Karpas-422 (cell line): ENCODE measurements at regions not wholly inside any gene's neighbourhood (a gene's known extent, or its start where the extent isn't known, plus 50 kb on each side); places are given as distances from the start of the nearest gene placed in this dataset.

Source experiments
- DNase-seq: peaks from one replicate; pipeline ENCODE4 v3.0.0-alpha.2; 2015
- H2AFZ ChIP-seq: fragments of 200-600 bp; sonication (generic); 2 replicates; pipeline ENCODE4 v1.6.1; 2014; ENCODE audit warnings: antibody characterized with exemption, low read length, mixed read lengths
- H3K27ac ChIP-seq: fragments of 200-600 bp; sonication (generic); 2 replicates; pipeline ENCODE4 v1.5.1; 2014; ENCODE audit warnings: mild to moderate bottlenecking, low read length, moderate library complexity
- H3K27me3 ChIP-seq: fragments of 200-600 bp; sonication (generic); 2 replicates; pipeline ENCODE4 v1.6.1; 2014; ENCODE audit warnings: low read length, mixed read lengths
- H3K36me3 ChIP-seq: fragments of 200-600 bp; sonication (generic); 2 replicates; pipeline ENCODE4 v1.6.1; 2014; ENCODE audit warnings: low read length, mixed read lengths; ENCODE audit not compliant: insufficient read depth
- H3K4me1 ChIP-seq: fragments of 200-600 bp; sonication (generic); 2 replicates; pipeline ENCODE4 v1.6.1; 2014; ENCODE audit warnings: mild to moderate bottlenecking, low read length, mixed read lengths
- H3K4me2 ChIP-seq: fragments of 200-600 bp; sonication (generic); 2 replicates; pipeline ENCODE4 v1.6.1; 2014; ENCODE audit warnings: low read length, low read depth, mild to moderate bottlenecking; ENCODE audit not compliant: poor library complexity, severe bottlenecking
- H3K4me3 ChIP-seq: fragments of 200-600 bp; sonication (generic); 2 replicates; pipeline ENCODE4 v1.5.1; 2014; ENCODE audit warnings: mild to moderate bottlenecking, antibody characterized with exemption, low read length, mixed read lengths
- H3K79me2 ChIP-seq: fragments of 200-600 bp; sonication (generic); 2 replicates; pipeline ENCODE4 v1.6.1; 2014; ENCODE audit warnings: mild to moderate bottlenecking, low read length, mixed read lengths
- H3K9ac ChIP-seq: fragments of 200-600 bp; sonication (generic); 2 replicates; pipeline ENCODE4 v1.6.0; 2014; ENCODE audit warnings: low read length
- H3K9me2 ChIP-seq: fragments of 200-600 bp; sonication (generic), shearing (Covaris generic); replicated peaks from 2 replicates; pipeline ENCODE4 v1.6.0; 2014; ENCODE audit warnings: mild to moderate bottlenecking, low read length, moderate library complexity; ENCODE audit not compliant: insufficient read depth
- H3K9me3 ChIP-seq: fragments of 300-700, 200-600 bp; sonication (generic); 2 replicates; pipeline ENCODE4 v1.6.1; 2014; ENCODE audit warnings: low read length, mixed read lengths
- H4K20me1 ChIP-seq: fragments of 200-600 bp; sonication (generic); 2 replicates; pipeline ENCODE4 v1.6.1; 2014; ENCODE audit warnings: mild to moderate bottlenecking, antibody characterized with exemption, low read length, low read depth; ENCODE audit not compliant: insufficient read depth

GRCh38 chr2:145404690-145405089, 884.8 kb upstream of the ZEB2 start:
- DNase-seq = no peak
- H3K4me3 ChIP-seq = no peak overlapping the region
- no peaks in the 10 kb centered on the region for H3K9me2 ChIP-seq
- no peaks in the 10 kb centered on the region for H3K36me3 ChIP-seq
- no peaks in the 10 kb centered on the region for H3K79me2 ChIP-seq
- no peaks in the 10 kb centered on the region for H3K4me1 ChIP-seq
- no peaks in the 10 kb centered on the region for H4K20me1 ChIP-seq
- H3K9me3 ChIP-seq = no peaks in the 10 kb centered on the region
- no peak overlapping the region for H2AFZ ChIP-seq
- no peaks in the 10 kb centered on the region for H3K27me3 ChIP-seq
- H3K4me2 ChIP-seq = no peak overlapping the region
- no peak overlapping the region for H3K9ac ChIP-seq
- H3K27ac ChIP-seq = no peak overlapping the region

- Histone ChIP-seq H3K4me3 (no peak overlapping the region), H3K4me1 (no peaks in the 10 kb centered on the region), H4K20me1 (no peaks in the 10 kb centered on the region), H2AFZ (no peak overlapping the region), H3K9me2 (no peaks in the 10 kb centered on the region), H3K9me3 (no peaks in the 10 kb centered on the region), H3K27me3 (no peaks in the 10 kb centered on the region), H3K4me2 (no peak overlapping the region), H3K9ac (no peak overlapping the region), H3K36me3 (no peaks in the 10 kb centered on the region), H3K79me2 (no peaks in the 10 kb centered on the region), H3K27ac (no peak overlapping the region)
- no peak for DNase-seq
Observed at GRCh38 chr2:145402706-145403277, 882.9 kb upstream of the ZEB2 start.

- H3K9me3 ChIP-seq = no peaks in the 10 kb centered on the region
- no peaks in the 10 kb centered on the region for H3K79me2 ChIP-seq
- no peaks in the 10 kb centered on the region for H3K27me3 ChIP-seq
- H3K4me1 ChIP-seq = no peaks in the 10 kb centered on the region
- no peaks in the 10 kb centered on the region for H3K36me3 ChIP-seq
- H4K20me1 ChIP-seq = no peaks in the 10 kb centered on the region
- no peak overlapping the region for H3K4me3 ChIP-seq
- no peaks in the 10 kb centered on the region for H3K9me2 ChIP-seq
- no peak overlapping the region for H3K9ac ChIP-seq
- H2AFZ ChIP-seq = no peak overlapping the region
- no peak for DNase-seq
- no peak overlapping the region for H3K27ac ChIP-seq
- H3K4me2 ChIP-seq = no peak overlapping the region
Observed at GRCh38 chr2:145399131-145399530, 879.2 kb upstream of the ZEB2 start.

- H3K4me2 ChIP-seq = no peak overlapping the region
- no peak for DNase-seq
- H3K27ac ChIP-seq = no peak overlapping the region
- no peaks in the 10 kb centered on the region for H3K9me2 ChIP-seq
- H3K79me2 ChIP-seq = no peaks in the 10 kb centered on the region
- H3K9ac ChIP-seq = no peak overlapping the region
- H4K20me1 ChIP-seq = no peaks in the 10 kb centered on the region
- no peak overlapping the region for H2AFZ ChIP-seq
- no peaks in the 10 kb centered on the region for H3K4me1 ChIP-seq
- H3K4me3 ChIP-seq = no peak overlapping the region
- H3K27me3 ChIP-seq = no peaks in the 10 kb centered on the region
- H3K9me3 ChIP-seq = no peaks in the 10 kb centered on the region
- H3K36me3 ChIP-seq = no peaks in the 10 kb centered on the region
Observed at GRCh38 chr2:145394181-145394580, 874.3 kb upstream of the ZEB2 start.

- Histone ChIP-seq H3K27me3 (no peaks in the 10 kb centered on the region), H2AFZ (no peak overlapping the region), H3K27ac (no peak overlapping the region), H3K79me2 (no peaks in the 10 kb centered on the region), H3K36me3 (no peaks in the 10 kb centered on the region), H3K4me1 (no peaks in the 10 kb centered on the region), H3K4me3 (no peak overlapping the region), H3K9me3 (no peaks in the 10 kb centered on the region), H3K4me2 (no peak overlapping the region), H3K9me2 (no peaks in the 10 kb centered on the region), H4K20me1 (no peaks in the 10 kb centered on the region), H3K9ac (no peak overlapping the region)
- no peak for DNase-seq
Observed at GRCh38 chr2:145386973-145387372, 867.1 kb upstream of the ZEB2 start.

GRCh38 chr2:145383961-145384360, 864.0 kb upstream of the ZEB2 start:
- Histone ChIP-seq H3K27me3 (no peaks in the 10 kb centered on the region), H3K9me3 (no peaks in the 10 kb centered on the region), H2AFZ (no peak overlapping the region), H3K79me2 (no peaks in the 10 kb centered on the region), H3K4me1 (no peaks in the 10 kb centered on the region), H3K4me2 (no peak overlapping the region), H4K20me1 (no peaks in the 10 kb centered on the region), H3K9me2 (no peaks in the 10 kb centered on the region; the same call in 1 of the 2 replicates), H3K36me3 (no peaks in the 10 kb centered on the region), H3K4me3 (no peak overlapping the region), H3K27ac (no peak overlapping the region), H3K9ac (no peak overlapping the region)
- DNase-seq = no peak

- H3K4me1 ChIP-seq = peaks cover 3% of the 10 kb centered on the region
- no peaks in the 10 kb centered on the region for H3K9me3 ChIP-seq
- no peaks in the 10 kb centered on the region for H3K27me3 ChIP-seq
- no peaks in the 10 kb centered on the region for H3K79me2 ChIP-seq
- no peaks in the 10 kb centered on the region; the same call in 1 of the 2 replicates for H3K9me2 ChIP-seq
- no peaks in the 10 kb centered on the region for H3K36me3 ChIP-seq
- no peak overlapping the region for H3K4me2 ChIP-seq
- H3K4me3 ChIP-seq = no peak overlapping the region
- H3K9ac ChIP-seq = no peak overlapping the region
- H2AFZ ChIP-seq = no peak overlapping the region
- DNase-seq = no peak
- no peak overlapping the region for H3K27ac ChIP-seq
- no peaks in the 10 kb centered on the region for H4K20me1 ChIP-seq
Observed at GRCh38 chr2:145380436-145381017, 860.6 kb upstream of the ZEB2 start.

- Histone ChIP-seq H3K9me2 (no peaks in the 10 kb centered on the region; the same call in 1 of the 2 replicates), H4K20me1 (no peaks in the 10 kb centered on the region), H3K4me1 (peaks cover 3% of the 10 kb centered on the region), H3K79me2 (no peaks in the 10 kb centered on the region), H3K4me3 (no peak overlapping the region), H3K36me3 (no peaks in the 10 kb centered on the region), H3K27ac (no peak overlapping the region), H3K9ac (no peak overlapping the region), H3K9me3 (no peaks in the 10 kb centered on the region), H3K4me2 (no peak overlapping the region), H3K27me3 (no peaks in the 10 kb centered on the region), H2AFZ (no peak overlapping the region)
- no peak for DNase-seq
Observed at GRCh38 chr2:145379934-145380333, 860.0 kb upstream of the ZEB2 start.
